ENCODE measurements at regions not wholly inside any gene's neighbourhood (a gene's known extent, or its start where the extent isn't known, plus 50 kb on each side); places are given as distances from the start of the nearest gene placed in this dataset.
A peak's percentile ranks its signal among the peaks of the same experiment; 100 is the strongest.
"Not testable (repeated sequence)": the region's sequence is repeated elsewhere in the genome, so short reads cannot be mapped to it uniquely, and the experiment has no call there.

DNA sequence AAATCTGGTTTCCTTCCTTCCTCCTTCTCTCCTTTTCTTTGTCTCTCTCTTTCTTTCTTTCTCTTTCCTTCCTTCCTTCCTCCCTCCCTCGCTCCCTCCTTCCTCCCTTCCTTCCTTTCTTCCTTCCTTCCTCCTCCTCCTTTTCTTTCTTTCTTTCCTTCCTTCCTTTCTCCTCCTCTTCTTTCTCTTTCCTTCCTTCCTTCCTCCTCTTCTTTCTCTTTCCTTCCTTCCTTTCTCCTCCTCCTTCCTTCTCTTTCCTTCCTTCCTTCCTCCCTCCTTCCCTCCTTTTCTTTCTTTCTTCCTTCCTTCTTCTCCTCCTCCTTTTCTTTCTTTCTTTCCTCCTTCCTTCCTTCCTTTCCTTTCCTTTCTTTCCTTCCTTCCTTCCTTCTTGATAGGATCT lies 61.2 kb downstream of the VIP start:
- no peak for DNase-seq

- DNase-seq = no peak
Measured at GRCh38 chr6:152815230-152815872, 64.8 kb downstream of the VIP start.

- DNase-seq = no peak
Measured at GRCh38 chr6:152816055-152816454, 65.5 kb downstream of the VIP start.

- DNase-seq = no peak
Measured at GRCh38 chr6:152821525-152821924, 70.9 kb downstream of the VIP start.

GRCh38 chr6:152824666-152825065 lies 74.1 kb downstream of the VIP start:
- DNase-seq = no peak

DNA sequence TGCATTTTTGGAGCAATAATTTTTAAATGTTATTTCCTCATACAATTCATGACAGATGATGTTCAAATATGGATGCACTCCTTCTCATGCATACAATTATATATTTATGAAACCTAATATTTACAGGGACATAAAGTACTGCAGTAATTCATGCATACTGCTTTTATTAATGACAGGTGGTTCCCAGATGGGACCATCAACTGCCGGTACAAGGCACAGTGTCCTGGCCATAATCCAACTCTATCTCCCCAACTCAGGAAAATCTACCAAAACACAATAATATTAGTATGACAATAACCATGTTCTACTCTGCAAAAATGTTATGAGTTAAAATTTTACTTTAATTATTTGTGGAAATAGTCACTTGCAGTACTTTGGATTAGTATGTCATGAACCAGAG lies 77.8 kb downstream of the VIP start:
- no peak for DNase-seq

GRCh38 chr6:152834366-152834765 lies 83.8 kb downstream of the VIP start:
- not testable (repeated sequence) for DNase-seq

DNA sequence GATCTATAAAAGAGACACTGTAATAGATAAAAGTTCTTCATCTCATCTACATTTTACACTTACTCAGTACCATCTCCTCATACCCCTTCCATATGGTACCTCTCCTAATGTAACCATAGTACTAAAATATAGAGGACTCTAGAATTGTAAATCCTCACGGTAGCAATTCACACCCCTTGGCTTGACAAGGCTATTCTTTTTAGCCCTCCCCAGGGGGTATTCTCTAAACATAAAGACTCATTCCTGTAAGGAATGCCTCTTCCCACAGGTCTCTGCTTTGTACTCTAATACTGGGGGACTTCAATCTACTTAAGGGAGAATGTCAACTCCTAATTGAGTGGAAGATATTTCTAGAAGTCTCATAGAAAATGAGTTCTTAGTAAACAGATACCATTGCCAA lies 85.9 kb downstream of the VIP start:
- no peak for DNase-seq

DNA sequence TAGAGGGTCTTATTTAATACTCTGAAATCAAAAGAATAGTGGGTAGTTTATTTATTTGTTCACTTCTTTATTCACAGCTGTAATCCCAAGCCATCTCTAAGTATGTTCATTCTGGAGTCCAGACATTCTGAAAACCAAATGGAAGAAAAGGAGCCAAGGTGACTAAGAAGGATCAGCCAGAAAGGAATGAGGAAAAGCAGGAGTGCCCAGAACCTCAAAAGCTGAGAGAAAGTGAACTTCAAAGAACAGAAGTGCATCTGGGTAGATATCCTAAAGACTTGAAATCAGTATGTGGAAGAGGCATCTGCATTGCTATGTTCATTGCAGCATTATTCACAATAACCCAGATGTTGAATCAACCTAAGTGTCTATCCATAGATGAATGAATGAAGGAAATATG lies 94.8 kb downstream of the VIP start:
- DNase-seq = no peak

GRCh38 chr6:152846825-152847224 lies 96.2 kb downstream of the VIP start:
- DNase-seq = no peak

GRCh38 chr6:152848919-152849318 lies 98.3 kb downstream of the VIP start:
- DNase-seq = no peak

DNA sequence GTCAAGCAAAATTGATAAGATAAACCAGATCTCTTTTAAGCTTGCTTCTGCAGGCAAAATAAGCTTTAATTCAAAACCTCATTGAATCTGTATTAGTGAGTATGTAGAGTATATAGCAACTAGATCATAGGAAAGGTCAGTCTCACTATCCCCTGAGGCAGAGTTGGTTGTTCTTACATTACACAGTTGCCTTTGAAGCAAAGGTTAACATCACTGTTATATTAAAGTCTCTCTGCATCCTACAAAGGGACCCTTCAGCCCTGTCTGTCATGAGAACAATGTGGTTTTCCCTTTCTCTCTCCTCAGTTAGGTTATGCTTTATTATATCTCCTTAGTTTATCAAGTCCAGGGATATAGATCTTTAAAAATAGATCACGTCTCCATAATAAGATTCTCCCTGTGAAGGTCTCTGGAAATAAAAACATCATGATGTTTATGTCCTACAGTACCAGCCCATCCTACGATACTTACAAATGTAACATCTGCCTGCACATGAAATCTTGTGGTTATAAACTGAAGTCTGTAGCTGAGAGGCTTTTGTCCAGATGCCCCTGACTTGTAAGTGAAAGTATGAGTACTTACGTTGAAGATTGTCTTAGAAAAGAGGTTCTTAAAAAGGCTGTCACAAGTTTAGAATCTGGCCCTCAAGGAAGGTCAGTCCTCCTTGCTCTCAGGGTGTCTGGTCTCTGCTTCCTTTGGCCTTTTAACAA lies 103.6 kb downstream of the VIP start:
- no peak for DNase-seq

DNA sequence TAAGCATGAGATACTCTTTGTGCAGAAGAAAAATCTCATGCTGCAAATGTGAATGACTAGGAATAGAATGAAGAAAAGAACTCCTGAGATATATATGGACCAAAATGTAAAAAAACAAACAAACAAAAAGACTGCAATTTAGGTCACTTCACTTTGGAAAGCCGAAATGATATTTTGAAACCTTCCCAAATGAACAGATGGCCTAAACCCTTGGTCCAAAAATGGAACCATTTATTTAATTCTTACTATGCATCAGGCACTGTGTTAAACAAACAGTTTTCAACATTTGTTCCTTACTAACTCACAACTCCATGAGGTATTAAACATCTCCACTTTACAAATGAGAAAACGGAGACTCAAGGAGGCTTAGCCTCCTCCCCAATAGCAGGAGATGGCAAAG lies 107.5 kb downstream of the VIP start:
- DNase-seq = no peak

DNA sequence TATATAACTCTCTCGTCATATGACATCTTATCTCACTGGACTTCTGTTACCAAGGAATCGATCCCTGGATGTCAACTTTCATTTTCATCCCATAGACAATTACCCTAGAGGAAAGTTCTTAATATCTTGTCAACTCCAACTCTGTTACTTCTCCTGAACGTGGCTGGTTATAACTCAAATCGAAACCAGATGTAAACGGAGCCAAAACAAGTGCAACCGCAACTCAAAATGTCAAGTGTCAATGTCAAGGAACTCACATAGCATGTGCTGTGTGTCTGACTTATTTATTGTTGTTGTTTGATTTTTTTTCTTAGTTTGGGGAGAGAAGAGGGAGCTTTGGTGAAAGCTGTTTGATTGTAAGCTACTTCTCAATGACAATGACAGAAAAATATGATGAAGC lies 108.6 kb downstream of the VIP start:
- DNase-seq = no peak

DNA sequence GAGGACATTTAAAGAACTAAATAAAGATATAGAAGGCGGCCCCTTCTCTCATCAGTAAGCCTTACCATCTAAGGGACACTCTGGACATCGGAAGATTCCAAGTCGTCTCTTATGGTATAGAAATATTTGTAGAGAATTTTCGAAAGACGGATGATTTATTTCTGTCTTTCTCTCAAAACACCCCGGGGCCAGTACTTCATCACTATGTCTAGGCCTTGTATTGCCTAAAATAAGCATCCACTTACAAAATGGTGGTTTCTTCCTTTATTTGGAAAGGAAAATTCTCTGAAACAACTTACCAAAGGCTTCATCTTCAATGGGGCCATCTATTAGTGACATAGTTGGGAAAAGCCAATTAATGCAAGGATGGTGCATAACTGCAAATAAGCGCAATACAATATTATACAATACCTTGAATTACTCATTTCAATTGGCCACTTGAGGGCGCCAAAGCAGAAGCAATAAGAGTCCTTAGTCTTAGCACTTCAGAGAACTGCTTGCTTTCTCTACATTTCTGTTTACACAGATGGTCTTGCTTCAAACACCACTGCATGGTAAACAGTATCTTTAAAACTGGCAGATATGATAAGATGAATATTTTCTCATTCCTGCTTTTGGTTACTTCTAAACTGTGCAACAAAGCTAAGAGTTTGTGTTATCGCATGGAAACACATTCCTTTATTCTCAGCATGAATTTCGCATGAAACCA lies 113.2 kb downstream of the VIP start:
- peak; percentile 62 for DNase-seq

GRCh38 chr6:152874267-152874666 lies 108.6 kb downstream of the FBXO5 start:
- DNase-seq = no peak

- DNase-seq = no peak
Measured at GRCh38 chr6:152874846-152875568, 107.8 kb downstream of the FBXO5 start.

- no peak for DNase-seq
Measured at GRCh38 chr6:152879681-152880080, 103.2 kb downstream of the FBXO5 start.

DNA sequence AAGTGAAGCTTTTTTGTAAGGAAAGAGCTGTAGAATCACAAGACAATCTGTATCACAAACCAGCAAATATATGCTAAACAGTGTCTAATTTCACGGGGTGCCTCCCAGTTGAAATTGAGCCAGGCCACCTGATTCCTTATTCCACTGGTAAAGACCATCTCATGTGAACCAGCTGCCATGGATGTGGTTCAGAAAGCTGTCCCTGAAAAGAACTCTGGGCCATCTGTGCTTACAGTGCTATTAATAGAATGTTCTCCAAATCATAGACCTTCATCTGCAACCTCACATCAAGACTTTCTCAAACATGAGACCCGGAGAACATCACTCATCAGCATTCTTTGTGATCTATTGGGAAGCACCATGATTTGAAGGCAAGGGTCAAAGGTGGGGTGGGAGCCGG lies 89.7 kb downstream of the FBXO5 start:
- DNase-seq = no peak

GRCh38 chr6:152896923-152897322 lies 85.9 kb downstream of the FBXO5 start:
- DNase-seq = no peak

DNA sequence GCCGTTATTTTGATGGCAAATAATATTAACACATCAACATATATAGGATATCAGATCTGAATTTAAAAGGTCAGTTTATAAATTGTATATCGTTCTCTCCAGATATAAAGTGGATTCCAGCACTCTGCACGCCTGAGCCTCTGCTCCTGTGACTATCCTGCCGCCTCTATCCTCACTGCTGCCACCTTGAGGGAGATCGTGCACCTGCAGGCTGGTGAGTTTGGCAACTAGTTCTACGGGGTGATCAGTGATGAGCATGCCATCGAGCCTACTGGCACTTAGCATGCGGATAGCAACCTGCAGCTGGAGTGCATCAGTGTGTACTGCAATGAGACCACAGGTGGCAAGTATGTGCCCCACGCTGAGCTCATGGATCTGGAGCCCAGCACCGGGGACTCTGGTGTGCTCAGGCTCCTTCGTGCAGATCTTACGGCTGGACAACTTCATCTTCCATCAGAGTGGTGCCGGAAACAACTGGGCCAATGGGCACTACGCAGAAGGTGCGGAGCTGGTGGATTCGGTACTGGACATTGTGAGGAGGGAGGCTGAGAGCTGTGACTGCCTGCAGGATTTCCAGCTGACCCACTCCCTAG lies 84.9 kb downstream of the FBXO5 start:
- peak; percentile 55 for DNase-seq

DNA sequence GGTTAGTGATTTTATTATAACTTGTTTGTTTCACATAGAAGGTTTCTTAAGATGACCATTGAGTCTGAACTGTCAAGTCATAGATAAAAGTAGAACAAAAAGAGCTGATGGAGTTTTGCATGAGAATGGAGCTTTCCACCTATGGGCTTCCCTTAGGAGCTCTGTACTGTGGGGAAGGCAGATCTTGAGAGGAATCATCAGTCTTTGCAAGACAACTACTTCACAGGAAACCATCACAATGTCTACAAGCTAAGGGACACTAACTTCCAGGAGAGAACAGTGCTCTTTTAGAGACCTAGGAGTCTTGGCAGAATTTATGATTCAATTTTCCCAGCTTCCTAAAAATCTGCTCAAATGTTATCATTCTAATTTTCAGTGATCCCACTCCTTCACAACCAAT lies 78.2 kb downstream of the FBXO5 start:
- no peak for DNase-seq
